NB4 (cell line): ENCODE measurements at regions not wholly inside any gene's neighbourhood (a gene's known extent, or its start where the extent isn't known, plus 50 kb on each side); places are given as distances from the start of the nearest gene placed in this dataset.
A peak's percentile ranks its signal among the peaks of the same experiment; 100 is the strongest.

ENCODE experiments used
- DNase-seq: peaks from one replicate; pipeline ENCODE4 v3.0.0; 2010; ENCODE audit warnings: low read depth
- H3K4me3 ChIP-seq: one replicate; pipeline ENCODE4 v1.5.1; 2011; ENCODE audit warnings: mild to moderate bottlenecking, low read depth, low read length, moderate library complexity
- MYC ChIP-seq: IDR thresholded peaks from 2 replicates; pipeline ENCODE4 v1.6.1; 2011; ENCODE audit warnings: low read depth, low read length
- POLR2A ChIP-seq: IDR thresholded peaks from 2 replicates; pipeline ENCODE4 v1.6.1; 2011; ENCODE audit warnings: mild to moderate bottlenecking; ENCODE audit not compliant: insufficient read length; ENCODE audit errors: extremely low read depth
- TF ChIP-seq, protein P1 (sequence below): IDR thresholded peaks from 2 replicates; pipeline ENCODE4 v1.6.1; 2011; ENCODE audit warnings: low read depth, low read length
- TF ChIP-seq, protein P2 (sequence below): IDR thresholded peaks from one replicate; pipeline ENCODE4 v1.5.1; 2012; ENCODE audit warnings: low read depth, low read length

DNA sequence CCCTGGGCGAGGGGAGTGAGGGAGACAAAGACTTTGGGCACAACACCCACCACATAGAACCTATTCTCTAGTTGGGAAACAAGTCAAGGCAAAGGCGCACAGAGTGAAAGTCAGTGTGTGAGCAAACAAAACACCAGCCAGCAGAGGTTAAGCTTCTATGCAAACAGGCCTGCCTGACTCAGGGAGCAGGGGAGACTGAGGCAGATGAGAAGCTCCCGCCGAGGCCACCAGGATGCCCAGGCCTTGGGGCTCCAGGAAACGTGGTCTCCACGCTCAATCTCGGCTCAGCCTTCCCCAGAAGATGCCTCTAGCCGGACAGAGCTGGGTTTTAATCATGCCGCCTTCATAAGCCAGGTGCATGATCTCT is 74.1 kb upstream of the KCNMA1 start:
- TF ChIP-seq MYC (no peak), POLR2A (no peak)
- TF ChIP-seq, protein P1, sequence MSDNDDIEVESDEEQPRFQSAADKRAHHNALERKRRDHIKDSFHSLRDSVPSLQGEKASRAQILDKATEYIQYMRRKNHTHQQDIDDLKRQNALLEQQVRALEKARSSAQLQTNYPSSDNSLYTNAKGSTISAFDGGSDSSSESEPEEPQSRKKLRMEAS: no peak
- TF ChIP-seq, protein P2, sequence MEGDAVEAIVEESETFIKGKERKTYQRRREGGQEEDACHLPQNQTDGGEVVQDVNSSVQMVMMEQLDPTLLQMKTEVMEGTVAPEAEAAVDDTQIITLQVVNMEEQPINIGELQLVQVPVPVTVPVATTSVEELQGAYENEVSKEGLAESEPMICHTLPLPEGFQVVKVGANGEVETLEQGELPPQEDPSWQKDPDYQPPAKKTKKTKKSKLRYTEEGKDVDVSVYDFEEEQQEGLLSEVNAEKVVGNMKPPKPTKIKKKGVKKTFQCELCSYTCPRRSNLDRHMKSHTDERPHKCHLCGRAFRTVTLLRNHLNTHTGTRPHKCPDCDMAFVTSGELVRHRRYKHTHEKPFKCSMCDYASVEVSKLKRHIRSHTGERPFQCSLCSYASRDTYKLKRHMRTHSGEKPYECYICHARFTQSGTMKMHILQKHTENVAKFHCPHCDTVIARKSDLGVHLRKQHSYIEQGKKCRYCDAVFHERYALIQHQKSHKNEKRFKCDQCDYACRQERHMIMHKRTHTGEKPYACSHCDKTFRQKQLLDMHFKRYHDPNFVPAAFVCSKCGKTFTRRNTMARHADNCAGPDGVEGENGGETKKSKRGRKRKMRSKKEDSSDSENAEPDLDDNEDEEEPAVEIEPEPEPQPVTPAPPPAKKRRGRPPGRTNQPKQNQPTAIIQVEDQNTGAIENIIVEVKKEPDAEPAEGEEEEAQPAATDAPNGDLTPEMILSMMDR: no peak
- H3K4me3 ChIP-seq: no peak overlapping the region
- no peak for DNase-seq

DNA sequence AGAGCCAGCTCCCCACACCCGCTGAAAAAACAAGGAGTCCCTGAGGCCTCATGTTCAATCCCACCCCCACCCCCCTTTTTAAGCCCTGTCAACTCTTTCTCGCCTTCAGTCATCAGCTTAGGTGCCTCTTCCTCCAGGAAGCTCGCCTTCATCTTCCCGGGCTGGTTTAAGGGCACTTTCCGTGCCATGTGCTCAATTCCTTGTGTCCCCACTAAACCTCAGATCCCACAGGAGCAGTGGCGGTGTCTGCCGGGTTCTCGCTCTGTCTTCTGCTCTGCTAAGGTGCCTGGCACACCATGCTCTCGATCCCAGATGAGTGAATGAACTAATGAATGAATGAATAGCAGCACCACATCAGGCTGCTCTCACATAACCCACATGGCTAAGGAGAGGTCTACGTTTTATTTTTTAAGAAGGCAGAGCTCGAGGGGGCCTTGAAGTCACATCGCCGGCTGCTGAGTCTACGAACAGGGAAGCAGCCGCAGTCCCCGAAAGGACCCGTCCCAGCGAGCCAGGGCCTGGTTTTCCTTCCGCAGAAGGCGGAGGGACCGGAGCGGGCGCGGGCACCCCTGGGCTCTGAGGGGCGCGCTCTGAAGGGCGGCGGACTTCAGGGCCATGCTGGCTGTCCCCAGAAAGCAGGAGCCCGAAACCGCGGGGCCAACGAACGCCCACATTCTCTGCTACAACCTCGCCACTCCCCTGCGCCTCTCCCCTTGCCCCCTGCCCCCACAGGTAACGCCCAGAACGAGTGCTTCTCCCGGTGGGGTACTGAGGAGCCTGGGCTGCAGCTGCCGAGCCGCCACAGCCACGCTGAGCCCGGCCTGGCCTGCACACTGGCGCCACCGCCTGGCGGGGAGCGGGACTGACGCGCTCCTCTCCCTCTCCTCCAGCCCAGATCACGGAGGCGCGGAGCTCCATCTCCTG is 73.4 kb upstream of the KCNMA1 start:
- TF ChIP-seq, protein P1: peak; percentile 50
- TF ChIP-seq POLR2A (no peak), MYC (peak; percentile 69; the same call in 1 of the 2 replicates)
- TF ChIP-seq, protein P2: peak; percentile 95
- peak; percentile 75 for DNase-seq
- H3K4me3 ChIP-seq: peak overlapping the region; percentile 16

DNA sequence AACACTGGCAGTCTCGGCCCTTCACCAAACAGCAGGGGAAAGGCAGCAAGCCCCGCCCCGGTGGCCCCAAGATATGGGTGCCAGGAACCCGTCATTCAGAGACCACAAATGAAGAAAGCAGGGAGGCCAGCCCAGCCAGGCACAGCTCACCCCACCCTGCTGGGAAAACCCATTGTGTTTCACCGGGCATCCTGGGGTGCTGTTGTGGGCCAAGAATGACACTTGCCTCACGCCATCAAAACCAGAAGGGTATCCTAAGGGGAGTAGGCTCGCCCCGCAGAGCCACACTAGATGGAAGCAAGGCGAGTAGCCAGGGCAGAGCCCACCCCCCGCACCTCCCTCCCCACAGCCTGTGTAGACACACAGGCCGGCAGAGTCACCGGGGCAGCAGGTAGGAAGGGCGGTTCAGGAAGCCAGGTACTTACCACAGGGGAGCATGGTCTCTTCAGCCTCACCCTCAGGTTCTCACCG is 72.5 kb upstream of the KCNMA1 start:
- no peak overlapping the region for H3K4me3 ChIP-seq
- TF ChIP-seq, protein P1: no peak
- TF ChIP-seq, protein P2: no peak
- TF ChIP-seq POLR2A: no peak
- no peak for TF ChIP-seq MYC
- no peak for DNase-seq

- TF ChIP-seq POLR2A (no peak), MYC (no peak)
- TF ChIP-seq, protein P2: no peak
- TF ChIP-seq, protein P1: no peak
- H3K4me3 ChIP-seq: no peak overlapping the region
- no peak for DNase-seq
Measured at GRCh38 chr10:77707570-77707969, 70.0 kb upstream of the KCNMA1 start.

- no peak overlapping the region for H3K4me3 ChIP-seq
- TF ChIP-seq MYC (no peak), POLR2A (no peak)
- TF ChIP-seq, protein P1: no peak
- TF ChIP-seq, protein P2: no peak
- DNase-seq: no peak
Measured at GRCh38 chr10:77702166-77702565, 64.6 kb upstream of the KCNMA1 start.

DNA sequence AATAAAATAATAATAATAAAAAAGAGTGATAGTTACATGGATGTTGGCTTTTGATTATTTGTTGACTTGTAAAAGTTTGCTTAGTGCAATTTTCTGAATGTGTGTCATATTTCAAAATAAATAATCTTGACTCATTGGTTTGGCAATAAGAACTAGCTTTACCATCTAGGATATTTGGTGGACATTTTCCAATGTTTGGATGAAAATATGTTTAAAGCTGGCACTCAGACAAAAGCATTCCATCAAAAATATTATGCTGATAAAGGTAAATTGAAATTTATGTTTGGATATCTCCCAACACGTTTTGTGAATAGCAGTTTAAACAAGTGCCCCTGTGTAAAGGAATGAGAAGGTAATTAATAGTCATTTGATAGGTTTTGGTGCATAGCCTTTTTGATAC is 62.5 kb upstream of the KCNMA1 start:
- TF ChIP-seq, protein P1: no peak
- TF ChIP-seq, protein P2: no peak
- TF ChIP-seq MYC (no peak), POLR2A (no peak)
- H3K4me3 ChIP-seq: no peak overlapping the region
- DNase-seq: no peak
